KMS-11 (cell line): ENCODE measurements at regions not wholly inside any gene's neighbourhood (a gene's known extent, or its start where the extent isn't known, plus 50 kb on each side); places are given as distances from the start of the nearest gene placed in this dataset.
"Not testable (repeated sequence)": the region's sequence is repeated elsewhere in the genome, so short reads cannot be mapped to it uniquely, and the experiment has no call there.

Experiments
- H2AFZ ChIP-seq: fragments of 200-600 bp; sonication (generic); 2 replicates; pipeline ENCODE4 v1.6.1; 2016; ENCODE audit warnings: antibody characterized with exemption, mixed run types, low read depth
- H3K27ac ChIP-seq: fragments of 200-600 bp; sonication (generic); 2 replicates; pipeline ENCODE4 v1.6.1; 2016; ENCODE audit warnings: mild to moderate bottlenecking, mixed run types
- H3K27me3 ChIP-seq: fragments of 200-600 bp; sonication (generic); 2 replicates; pipeline ENCODE4 v1.6.1; 2017; ENCODE audit warnings: mild to moderate bottlenecking, low read depth, mixed run types, moderate library complexity; ENCODE audit not compliant: insufficient read depth
- H3K36me3 ChIP-seq: fragments of 200-600 bp; sonication (generic); 2 replicates; pipeline ENCODE4 v1.6.1; 2017; ENCODE audit warnings: mild to moderate bottlenecking, mixed run types; ENCODE audit not compliant: insufficient read depth
- H3K4me1 ChIP-seq: fragments of 200-600 bp; sonication (generic); 2 replicates; pipeline ENCODE4 v1.6.1; 2016; ENCODE audit warnings: mild to moderate bottlenecking, low read depth, mixed run types; ENCODE audit not compliant: poor library complexity, severe bottlenecking
- H3K4me2 ChIP-seq: fragments of 200-600 bp; sonication (generic); 2 replicates; pipeline ENCODE4 v1.7.0; 2016; ENCODE audit warnings: mild to moderate bottlenecking, mixed run types
- H3K4me3 ChIP-seq: fragments of 200-600 bp; sonication (generic); IDR thresholded peaks from 2 replicates; pipeline ENCODE4 v1.6.1; 2017; ENCODE audit warnings: low read depth, low read length, mixed read lengths; ENCODE audit not compliant: insufficient read depth
- H3K79me2 ChIP-seq: fragments of 200-600 bp; sonication (generic); 2 replicates; pipeline ENCODE4 v1.6.1; 2016; ENCODE audit warnings: low read depth, mixed run types; ENCODE audit not compliant: insufficient read depth
- H3K9ac ChIP-seq: fragments of 200-600 bp; sonication (generic); 2 replicates; pipeline ENCODE4 v1.6.1; 2016; ENCODE audit warnings: mild to moderate bottlenecking, mixed run types
- H4K20me1 ChIP-seq: fragments of 200-600 bp; sonication (generic); 2 replicates; pipeline ENCODE4 v1.6.1; 2016; ENCODE audit warnings: mild to moderate bottlenecking, mixed run types; ENCODE audit not compliant: insufficient read depth

GRCh38 chr1:149354579-149354978 lies 120.3 kb upstream of the NBPF19 start:
- H3K9ac ChIP-seq, H3K27me3 ChIP-seq, H3K4me2 ChIP-seq, H3K4me3 ChIP-seq, H2AFZ ChIP-seq, H3K27ac ChIP-seq, H3K36me3 ChIP-seq, H3K4me1 ChIP-seq, H3K79me2 ChIP-seq, H4K20me1 ChIP-seq: not testable (repeated sequence)

GRCh38 chr1:149355748-149356147 lies 119.1 kb upstream of the NBPF19 start:
- H3K79me2 ChIP-seq, H3K4me3 ChIP-seq, H2AFZ ChIP-seq, H3K36me3 ChIP-seq, H3K9ac ChIP-seq, H3K4me2 ChIP-seq, H4K20me1 ChIP-seq, H3K4me1 ChIP-seq, H3K27me3 ChIP-seq, H3K27ac ChIP-seq: not testable (repeated sequence)

- H3K27me3 ChIP-seq, H4K20me1 ChIP-seq, H3K4me1 ChIP-seq, H3K36me3 ChIP-seq, H3K27ac ChIP-seq, H3K4me2 ChIP-seq, H3K79me2 ChIP-seq, H3K4me3 ChIP-seq, H3K9ac ChIP-seq, H2AFZ ChIP-seq: not testable (repeated sequence)
Measured at GRCh38 chr1:149356152-149356551, 118.7 kb upstream of the NBPF19 start.

GRCh38 chr1:149360351-149360750 lies 114.5 kb upstream of the NBPF19 start:
- H3K4me2 ChIP-seq, H3K27ac ChIP-seq, H3K4me3 ChIP-seq, H3K79me2 ChIP-seq, H2AFZ ChIP-seq, H3K36me3 ChIP-seq, H4K20me1 ChIP-seq, H3K27me3 ChIP-seq, H3K4me1 ChIP-seq, H3K9ac ChIP-seq: not testable (repeated sequence)

- not testable (repeated sequence) for H3K79me2 ChIP-seq, H3K4me3 ChIP-seq, H3K36me3 ChIP-seq, H3K27me3 ChIP-seq, H3K4me1 ChIP-seq, H3K4me2 ChIP-seq, H3K9ac ChIP-seq, H4K20me1 ChIP-seq, H3K27ac ChIP-seq, H2AFZ ChIP-seq
Measured at GRCh38 chr1:149361310-149361709, 113.5 kb upstream of the NBPF19 start.

GRCh38 chr1:149364188-149364981 lies 110.5 kb upstream of the NBPF19 start:
- not testable (repeated sequence) for H3K4me2 ChIP-seq, H3K27me3 ChIP-seq, H4K20me1 ChIP-seq, H3K36me3 ChIP-seq, H2AFZ ChIP-seq, H3K4me3 ChIP-seq, H3K79me2 ChIP-seq, H3K4me1 ChIP-seq, H3K9ac ChIP-seq, H3K27ac ChIP-seq

GRCh38 chr1:149366402-149366801 lies 108.4 kb upstream of the NBPF19 start:
- H3K4me3 ChIP-seq, H3K4me2 ChIP-seq, H3K27ac ChIP-seq, H3K27me3 ChIP-seq, H2AFZ ChIP-seq, H3K9ac ChIP-seq, H3K4me1 ChIP-seq, H3K79me2 ChIP-seq, H3K36me3 ChIP-seq, H4K20me1 ChIP-seq: not testable (repeated sequence)

GRCh38 chr1:149367472-149368044 lies 107.3 kb upstream of the NBPF19 start:
- not testable (repeated sequence) for H3K27ac ChIP-seq, H3K9ac ChIP-seq

GRCh38 chr1:149368337-149368736 lies 106.5 kb upstream of the NBPF19 start:
- not testable (repeated sequence) for H3K36me3 ChIP-seq, H3K79me2 ChIP-seq, H4K20me1 ChIP-seq, H3K4me3 ChIP-seq, H3K4me2 ChIP-seq, H3K9ac ChIP-seq, H3K4me1 ChIP-seq, H2AFZ ChIP-seq, H3K27ac ChIP-seq, H3K27me3 ChIP-seq

More at GRCh38 chr1:149367472-149368044, 107.3 kb upstream of the NBPF19 start:
- not testable (repeated sequence) for H4K20me1 ChIP-seq, H3K4me2 ChIP-seq, H3K27me3 ChIP-seq, H3K79me2 ChIP-seq, H3K4me3 ChIP-seq, H2AFZ ChIP-seq, H3K4me1 ChIP-seq, H3K36me3 ChIP-seq

- not testable (repeated sequence) for H3K9ac ChIP-seq, H3K27me3 ChIP-seq, H3K4me1 ChIP-seq, H3K27ac ChIP-seq, H3K79me2 ChIP-seq, H3K4me2 ChIP-seq, H4K20me1 ChIP-seq, H2AFZ ChIP-seq, H3K4me3 ChIP-seq, H3K36me3 ChIP-seq
Measured at GRCh38 chr1:149369081-149369480, 105.8 kb upstream of the NBPF19 start.
